ENCODE measurements at regions not wholly inside any gene's neighbourhood (a gene's known extent, or its start where the extent isn't known, plus 50 kb on each side); places are given as distances from the start of the nearest gene placed in this dataset.

DNA sequence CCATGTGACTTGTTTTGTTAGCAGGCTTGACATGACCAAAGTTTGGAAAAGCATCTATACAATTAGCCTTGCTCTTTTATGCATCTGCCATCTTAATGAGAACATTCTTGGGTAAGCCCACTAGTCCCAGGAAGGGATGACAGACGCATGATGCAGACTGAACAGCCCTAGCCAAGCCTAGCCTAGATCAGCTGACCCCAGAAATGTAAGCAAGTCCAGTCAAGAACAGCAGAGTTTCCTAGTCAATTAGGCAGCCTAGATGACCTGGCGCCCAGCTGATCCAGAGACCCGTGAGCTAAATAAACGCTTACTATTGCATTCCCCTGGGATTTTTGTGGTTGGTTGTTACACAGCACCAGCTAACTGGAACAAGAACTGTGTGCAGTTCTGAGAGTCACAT is 457.9 kb downstream of the BCOR start:
- DNase-seq (ENCODE audit: low spot score): no peak

DNA sequence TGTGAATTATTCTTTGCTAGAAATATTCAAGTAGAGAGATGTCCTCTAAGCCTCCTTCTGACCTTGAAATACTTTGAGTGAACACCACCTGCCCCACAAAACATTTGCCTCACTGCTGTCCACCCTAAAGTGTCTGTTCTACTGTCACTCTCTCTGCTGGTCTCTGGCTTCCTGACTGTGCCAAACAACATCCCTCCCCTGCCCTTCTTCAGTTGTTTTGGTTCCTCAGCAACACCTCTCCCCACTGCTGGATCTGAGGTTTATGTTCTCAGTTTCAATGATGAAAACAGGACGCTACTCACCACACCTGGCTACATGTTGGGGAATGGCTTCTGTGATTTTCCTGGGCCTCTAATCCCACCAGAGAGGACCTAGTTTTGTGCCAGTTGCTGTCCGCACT is 456.9 kb downstream of the BCOR start:
- DNase-seq (ENCODE audit: low spot score): no peak

GRCh38 chrX:39642071-39642470 is 455.7 kb downstream of the BCOR start:
- DNase-seq (ENCODE audit: low spot score): no peak

DNA sequence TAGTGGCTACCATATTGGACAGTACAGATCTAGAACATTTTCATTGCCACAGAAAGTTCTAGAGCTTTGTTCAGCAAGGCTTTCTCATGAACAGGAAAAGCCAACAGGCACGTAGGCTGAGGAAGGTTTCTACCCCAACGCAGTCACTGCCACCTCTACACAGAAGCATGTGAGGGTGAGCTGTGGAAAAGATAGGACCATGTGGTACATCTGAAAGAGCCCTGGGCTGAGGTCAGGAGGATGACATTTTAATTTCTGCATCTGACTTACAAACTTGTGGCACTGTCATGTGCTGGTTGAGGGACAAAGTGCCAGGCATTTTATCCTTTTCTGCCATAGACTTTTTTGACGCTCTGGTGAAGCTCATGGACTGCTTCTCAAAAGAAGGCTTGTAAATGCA is 454.2 kb downstream of the BCOR start:
- DNase-seq (ENCODE audit: low spot score): no peak

DNA sequence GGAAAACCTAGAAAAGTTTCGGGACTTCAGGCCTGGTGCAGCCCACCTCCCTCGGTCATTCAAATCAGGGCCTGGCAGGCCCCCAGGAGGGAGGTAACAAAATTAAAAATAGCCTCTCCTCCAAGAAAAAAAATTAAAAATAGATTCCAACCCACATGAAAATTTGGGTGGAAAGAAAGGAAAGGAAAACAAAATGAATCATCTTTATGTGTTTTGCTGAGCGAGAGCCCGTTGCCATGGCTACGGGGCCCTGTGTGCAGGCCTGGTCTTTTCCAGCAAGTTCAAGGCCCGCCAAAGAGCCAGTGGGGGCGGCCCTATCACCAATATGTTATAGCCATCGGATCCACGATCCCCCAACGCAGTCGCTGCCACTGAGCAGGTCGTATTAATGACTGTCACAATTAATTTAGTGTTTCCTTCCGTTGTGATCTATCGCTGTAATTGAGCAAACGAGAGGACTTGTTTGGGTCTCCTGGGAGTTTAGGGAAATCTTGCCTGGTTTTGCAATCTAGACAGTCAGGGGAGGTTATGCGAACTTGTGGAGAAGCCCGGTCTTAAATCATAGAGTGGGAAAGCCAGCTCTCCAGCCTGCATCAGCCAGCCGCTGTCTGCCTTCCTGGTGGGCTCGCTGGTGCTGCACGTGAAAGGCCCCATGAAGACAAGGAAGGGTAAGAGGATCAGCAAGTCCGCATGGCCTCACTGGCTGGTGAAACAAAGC is 452.4 kb downstream of the BCOR start:
- no peak for DNase-seq (ENCODE audit: low spot score)

DNA sequence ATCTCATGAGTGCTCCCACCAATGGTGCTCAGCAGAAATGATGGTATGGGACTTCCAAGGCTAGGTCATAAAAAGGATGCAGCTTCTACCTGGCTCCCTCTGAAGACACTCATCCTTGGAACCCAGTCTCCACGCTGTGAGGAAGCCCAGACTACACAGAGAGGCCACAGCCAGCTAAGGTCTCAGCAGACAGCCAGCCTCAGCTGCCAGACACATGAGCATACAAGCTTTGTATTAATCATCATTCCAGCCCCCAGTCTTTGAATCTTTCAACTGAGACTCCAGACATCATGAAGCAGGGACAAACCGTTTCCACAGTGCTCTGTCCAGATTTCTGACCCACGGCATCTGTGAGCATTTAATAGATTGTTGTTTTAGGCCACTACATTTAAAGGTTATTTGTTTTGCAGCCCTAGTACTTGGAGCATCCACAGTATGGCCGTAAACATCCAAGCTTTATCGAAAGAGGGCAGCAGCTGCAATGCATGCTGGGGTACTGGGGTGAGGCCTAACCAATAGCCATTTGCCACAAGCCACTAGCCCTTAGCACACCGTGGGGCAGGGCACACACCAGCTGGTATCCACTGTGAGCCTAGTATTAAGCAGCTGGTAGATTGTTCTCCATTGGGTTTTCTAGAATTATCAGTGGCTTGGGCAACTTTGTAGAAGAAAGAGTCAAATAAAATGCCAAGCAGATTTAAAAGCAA is 449.1 kb downstream of the BCOR start:
- DNase-seq (ENCODE audit: low spot score): no peak

DNA sequence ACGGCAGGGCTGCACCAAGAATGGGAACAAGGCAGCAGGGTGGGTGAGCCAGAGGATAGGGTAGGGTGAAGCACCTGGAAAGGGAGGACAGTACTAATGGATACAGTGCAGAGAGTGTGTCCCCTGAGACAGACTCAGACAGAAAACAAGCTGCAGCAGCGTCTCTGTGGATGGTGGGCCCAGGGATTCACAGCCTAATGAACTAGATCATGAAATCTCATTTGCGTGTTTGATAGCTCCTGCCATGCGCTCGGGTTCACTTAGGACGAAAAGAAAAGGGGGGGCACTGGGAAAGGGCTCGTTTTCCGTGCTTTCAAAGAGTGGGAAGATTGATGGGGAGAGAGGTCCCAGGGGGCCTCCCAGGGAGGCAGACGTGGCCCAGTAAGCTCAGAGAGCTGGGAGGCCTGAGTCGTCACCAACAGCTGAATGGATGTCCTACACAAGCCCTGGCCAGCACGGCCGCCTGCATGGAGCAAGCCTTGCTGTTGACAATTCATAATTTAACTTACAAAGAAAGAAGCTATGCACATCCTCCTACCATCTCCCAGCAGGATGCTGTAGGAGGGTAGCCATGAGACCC is 446.9 kb downstream of the BCOR start:
- DNase-seq (ENCODE audit: low spot score): no peak

GRCh38 chrX:39652336-39652735 is 445.4 kb downstream of the BCOR start:
- no peak for DNase-seq (ENCODE audit: low spot score)

DNA sequence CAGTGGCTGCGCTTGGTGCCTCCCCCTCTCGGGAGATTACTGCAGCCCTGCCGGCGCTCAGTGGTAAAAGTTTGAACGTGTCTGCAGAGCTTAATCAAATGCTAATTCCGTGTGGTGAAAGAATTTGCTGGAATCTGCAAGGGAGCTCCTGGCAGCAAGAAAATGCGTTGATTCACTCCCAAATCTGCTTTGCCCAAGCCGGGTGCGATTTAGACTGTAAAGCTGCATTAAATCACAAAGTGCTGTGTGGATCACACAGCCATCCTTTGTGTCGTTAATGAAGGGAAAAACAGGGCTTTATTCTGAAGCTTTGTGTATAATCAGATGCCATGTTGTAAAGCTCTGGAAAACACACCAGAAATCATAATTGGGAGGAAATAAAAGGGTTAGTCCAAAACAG is 444.1 kb downstream of the BCOR start:
- DNase-seq (ENCODE audit: low spot score): peak; percentile 39

GRCh38 chrX:39654183-39654925 is 443.4 kb downstream of the BCOR start:
- no peak for DNase-seq (ENCODE audit: low spot score)

GRCh38 chrX:39654952-39655351 is 442.8 kb downstream of the BCOR start:
- no peak for DNase-seq (ENCODE audit: low spot score)

GRCh38 chrX:39661116-39661907 is 436.4 kb downstream of the BCOR start:
- DNase-seq (ENCODE audit: low spot score): no peak

- DNase-seq (ENCODE audit: low spot score): no peak
These were observed 431.8 kb downstream of the BCOR start for GRCh38 chrX:39665830-39666518.

DNA sequence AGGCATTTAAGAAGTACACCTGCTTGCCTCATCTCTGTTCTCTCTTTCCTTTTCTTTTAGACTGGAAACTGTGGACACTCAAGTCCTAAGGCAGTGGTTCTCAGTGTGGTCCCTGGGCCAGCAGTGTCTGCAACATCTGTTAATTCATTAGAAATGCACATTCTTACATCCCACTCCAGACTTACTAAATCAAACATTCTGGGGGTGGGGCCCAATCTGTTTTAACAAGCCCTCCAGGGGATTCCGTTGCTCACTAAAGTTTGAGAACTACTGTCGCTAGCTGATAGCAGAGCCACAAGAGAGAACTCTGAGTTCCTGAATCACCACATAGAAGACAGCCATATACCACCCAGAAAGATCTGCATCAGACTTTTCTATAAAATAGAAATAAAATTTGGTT is 430.6 kb downstream of the BCOR start:
- DNase-seq (ENCODE audit: low spot score): no peak

- no peak for DNase-seq (ENCODE audit: low spot score)
These were observed 429.8 kb downstream of the BCOR start for GRCh38 chrX:39667736-39668482.

DNA sequence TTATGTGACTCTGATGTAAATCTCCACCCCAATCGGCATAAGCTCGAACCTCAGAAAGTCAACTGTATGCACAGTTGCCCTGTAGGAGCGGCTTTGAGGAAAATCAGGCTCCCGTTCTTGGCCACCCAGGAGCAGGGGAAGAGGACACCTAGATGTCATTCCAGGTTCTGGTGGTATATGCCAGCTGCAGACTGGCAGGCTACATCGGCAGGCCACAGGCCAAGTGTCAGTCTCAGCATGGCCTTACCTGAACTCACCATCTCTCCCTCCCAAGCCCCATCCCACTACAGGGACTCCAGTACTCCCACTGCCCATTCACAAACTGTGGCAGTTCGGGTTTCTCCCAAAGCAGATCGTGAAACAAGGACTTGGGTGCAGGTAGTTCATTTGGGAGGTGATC is 428.1 kb downstream of the BCOR start:
- DNase-seq (ENCODE audit: low spot score): no peak

GRCh38 chrX:39670281-39670680 is 427.5 kb downstream of the BCOR start:
- DNase-seq (ENCODE audit: low spot score): no peak

DNA sequence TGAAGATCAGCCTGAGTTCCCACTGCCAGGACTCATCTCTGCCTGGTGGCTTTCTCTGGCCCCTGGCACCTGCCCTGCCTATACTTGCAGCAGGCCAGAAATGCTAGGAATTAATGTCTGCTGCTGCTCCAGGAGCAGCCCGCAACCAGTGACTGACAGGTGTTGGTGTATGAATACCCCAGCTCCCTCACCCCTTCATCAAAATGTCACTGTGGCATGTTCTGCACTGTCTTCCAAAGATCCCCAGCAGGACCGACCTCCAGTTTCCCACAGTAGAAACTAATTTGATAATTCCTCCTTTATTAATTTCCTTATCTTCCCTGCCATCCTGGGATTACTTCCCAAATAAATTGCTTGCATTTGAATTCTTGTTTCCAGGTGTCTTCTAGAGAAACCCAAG is 425.4 kb downstream of the BCOR start:
- no peak for DNase-seq (ENCODE audit: low spot score)

- no peak for DNase-seq (ENCODE audit: low spot score)
These were observed 423.1 kb downstream of the BCOR start for GRCh38 chrX:39674490-39675161.

DNA sequence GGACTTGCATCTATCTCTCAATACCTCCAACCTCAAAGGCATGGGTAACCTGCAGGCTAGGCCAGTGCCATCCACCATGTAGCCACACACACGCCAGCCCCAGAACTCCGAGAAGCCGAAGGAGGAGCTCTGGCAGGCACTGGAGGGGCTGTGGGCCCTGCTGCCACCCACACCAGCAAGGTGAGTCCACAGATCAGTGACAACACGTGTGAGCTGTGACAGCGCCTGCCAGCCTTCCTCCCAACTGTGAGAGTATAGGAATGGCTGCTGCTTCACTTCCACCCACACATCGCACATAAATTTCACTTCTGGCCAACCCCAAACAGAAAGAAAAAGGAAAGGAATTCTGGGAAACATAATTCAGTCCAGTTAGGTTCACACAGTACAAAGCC is 422.6 kb downstream of the BCOR start:
- no peak for DNase-seq (ENCODE audit: low spot score)
